ENCODE measurements at regions not wholly inside any gene's neighbourhood (a gene's known extent, or its start where the extent isn't known, plus 50 kb on each side); places are given as distances from the start of the nearest gene placed in this dataset.
"Not testable (repeated sequence)": the region's sequence is repeated elsewhere in the genome, so short reads cannot be mapped to it uniquely, and the experiment has no call there.

DNA sequence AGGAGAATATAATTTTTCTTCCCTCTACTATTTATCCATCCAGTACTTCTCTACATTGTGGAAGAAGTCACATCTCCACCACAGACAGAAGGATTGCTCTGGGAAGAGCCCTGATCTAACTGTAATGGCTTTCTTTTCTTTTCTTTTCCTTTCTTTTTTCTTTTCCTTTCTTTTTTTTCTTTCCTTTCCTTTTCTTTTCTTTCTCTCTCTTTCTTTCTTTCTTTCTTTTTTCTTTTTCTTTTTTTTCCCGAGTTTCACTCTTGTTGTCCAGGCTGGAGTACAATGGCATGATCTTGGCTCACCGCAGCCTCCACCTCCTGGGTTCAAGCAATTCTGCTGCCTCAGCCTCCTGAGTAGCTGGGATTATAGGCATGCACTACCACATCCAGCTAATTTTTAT lies 131.7 kb downstream of the KLF6 start:
- TF ChIP-seq, protein P1, sequence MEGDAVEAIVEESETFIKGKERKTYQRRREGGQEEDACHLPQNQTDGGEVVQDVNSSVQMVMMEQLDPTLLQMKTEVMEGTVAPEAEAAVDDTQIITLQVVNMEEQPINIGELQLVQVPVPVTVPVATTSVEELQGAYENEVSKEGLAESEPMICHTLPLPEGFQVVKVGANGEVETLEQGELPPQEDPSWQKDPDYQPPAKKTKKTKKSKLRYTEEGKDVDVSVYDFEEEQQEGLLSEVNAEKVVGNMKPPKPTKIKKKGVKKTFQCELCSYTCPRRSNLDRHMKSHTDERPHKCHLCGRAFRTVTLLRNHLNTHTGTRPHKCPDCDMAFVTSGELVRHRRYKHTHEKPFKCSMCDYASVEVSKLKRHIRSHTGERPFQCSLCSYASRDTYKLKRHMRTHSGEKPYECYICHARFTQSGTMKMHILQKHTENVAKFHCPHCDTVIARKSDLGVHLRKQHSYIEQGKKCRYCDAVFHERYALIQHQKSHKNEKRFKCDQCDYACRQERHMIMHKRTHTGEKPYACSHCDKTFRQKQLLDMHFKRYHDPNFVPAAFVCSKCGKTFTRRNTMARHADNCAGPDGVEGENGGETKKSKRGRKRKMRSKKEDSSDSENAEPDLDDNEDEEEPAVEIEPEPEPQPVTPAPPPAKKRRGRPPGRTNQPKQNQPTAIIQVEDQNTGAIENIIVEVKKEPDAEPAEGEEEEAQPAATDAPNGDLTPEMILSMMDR (IDR thresholded peaks at IDR 0.05), result not testable (repeated sequence)
- not testable (repeated sequence) for TF ChIP-seq POLR2AphosphoS5 (IDR thresholded peaks at IDR 0.05; ENCODE audit: insufficient read depth in 1 of 2, low read depth in 1 of 2)

All from vagina (tissue), 2 donors.